HG03354 (cell line): ENCODE measurements at regions not wholly inside any gene's neighbourhood (a gene's known extent, or its start where the extent isn't known, plus 50 kb on each side); places are given as distances from the start of the nearest gene placed in this dataset.
"Not testable (repeated sequence)": the region's sequence is repeated elsewhere in the genome, so short reads cannot be mapped to it uniquely, and the experiment has no call there.

Experiments used
- ATAC-seq: cut with Tn5 transposase; IDR thresholded peaks from one replicate; pipeline ENCODE4 v1.9.1; 2021; ENCODE audit warnings: mild to moderate bottlenecking; ENCODE audit not compliant: unreplicated experiment, poor library complexity, severe bottlenecking

DNA sequence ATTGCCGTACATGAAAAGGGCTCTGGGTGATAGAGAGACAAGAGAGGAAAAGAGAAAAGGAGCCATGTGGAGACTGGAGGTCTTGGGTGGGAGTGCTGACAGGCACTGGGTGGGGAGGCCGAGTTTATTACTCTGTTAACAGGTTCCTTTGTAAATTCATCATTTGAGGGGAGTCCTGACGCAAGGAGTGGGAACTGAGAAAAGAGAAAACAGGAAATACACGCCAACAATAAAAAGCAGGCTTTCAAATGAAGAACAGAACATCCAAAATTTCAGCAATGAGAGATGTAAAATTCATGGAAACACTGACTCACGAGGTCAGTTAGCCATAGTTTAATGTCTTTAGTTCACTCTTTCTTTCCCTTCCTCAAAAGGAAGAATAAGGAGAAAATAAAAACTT lies 342.8 kb downstream of the TMEM167A start:
- no peak for ATAC-seq

DNA sequence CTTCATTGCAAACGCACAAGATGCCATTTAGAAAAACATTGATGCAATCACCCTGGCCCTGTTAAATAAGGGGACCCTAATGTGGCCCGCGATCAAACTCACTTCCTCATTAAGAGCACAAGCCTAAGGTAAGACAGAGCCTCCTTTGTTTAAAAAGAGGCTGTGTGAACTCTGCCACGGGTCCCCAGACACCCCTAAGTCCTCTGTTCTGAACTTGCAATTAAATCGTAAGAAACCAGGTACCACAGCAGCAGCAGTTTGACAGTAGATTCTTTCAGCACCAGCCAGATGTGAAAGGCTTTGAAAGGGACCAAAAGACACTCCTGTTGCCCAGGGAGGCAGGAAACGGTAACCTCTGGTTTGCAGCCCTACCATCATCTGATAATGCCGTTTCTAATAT lies 346.3 kb downstream of the TMEM167A start:
- ATAC-seq, result no peak

DNA sequence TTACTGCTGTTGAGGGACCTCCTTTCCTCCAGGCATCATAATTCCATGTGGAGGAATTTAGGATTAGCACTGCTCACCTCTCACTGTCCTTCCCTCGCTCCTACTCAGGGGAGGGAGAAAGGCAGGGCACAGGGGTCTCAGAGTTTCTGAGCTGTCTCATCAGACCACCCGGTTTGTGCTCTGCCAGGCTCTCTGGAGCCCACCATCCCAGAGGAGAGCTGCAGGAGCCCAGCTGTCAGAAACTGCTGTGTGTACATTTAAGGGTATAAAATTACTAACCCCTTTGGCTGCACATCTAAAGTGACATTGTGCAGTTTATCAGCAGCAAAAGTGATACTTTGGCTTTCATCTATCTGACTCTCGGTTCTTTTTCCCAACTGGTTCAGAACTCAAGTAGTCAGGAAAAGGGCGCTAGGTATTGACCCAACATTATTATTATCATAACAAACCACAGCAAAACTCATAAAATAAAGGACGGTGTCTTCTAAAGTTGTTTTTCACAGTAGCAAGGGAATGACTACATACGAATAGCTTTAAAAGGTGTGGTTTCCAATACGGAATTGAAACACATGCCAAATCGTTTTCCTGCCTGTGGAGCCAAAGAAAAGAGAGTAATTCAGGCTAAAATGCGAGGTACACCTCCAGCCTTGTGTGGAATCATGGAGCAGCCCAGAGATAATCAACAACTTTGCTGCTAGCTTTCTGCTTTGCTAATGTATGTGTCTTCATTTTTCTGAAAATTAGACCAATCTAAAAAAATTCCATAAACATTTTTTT lies 348.1 kb downstream of the TMEM167A start:
- no peak for ATAC-seq

- ATAC-seq, result no peak
These were observed 354.0 kb downstream of the TMEM167A start for GRCh38 chr5:82723168-82723567.

GRCh38 chr5:82721087-82721410 lies 356.1 kb downstream of the TMEM167A start:
- no peak for ATAC-seq

DNA sequence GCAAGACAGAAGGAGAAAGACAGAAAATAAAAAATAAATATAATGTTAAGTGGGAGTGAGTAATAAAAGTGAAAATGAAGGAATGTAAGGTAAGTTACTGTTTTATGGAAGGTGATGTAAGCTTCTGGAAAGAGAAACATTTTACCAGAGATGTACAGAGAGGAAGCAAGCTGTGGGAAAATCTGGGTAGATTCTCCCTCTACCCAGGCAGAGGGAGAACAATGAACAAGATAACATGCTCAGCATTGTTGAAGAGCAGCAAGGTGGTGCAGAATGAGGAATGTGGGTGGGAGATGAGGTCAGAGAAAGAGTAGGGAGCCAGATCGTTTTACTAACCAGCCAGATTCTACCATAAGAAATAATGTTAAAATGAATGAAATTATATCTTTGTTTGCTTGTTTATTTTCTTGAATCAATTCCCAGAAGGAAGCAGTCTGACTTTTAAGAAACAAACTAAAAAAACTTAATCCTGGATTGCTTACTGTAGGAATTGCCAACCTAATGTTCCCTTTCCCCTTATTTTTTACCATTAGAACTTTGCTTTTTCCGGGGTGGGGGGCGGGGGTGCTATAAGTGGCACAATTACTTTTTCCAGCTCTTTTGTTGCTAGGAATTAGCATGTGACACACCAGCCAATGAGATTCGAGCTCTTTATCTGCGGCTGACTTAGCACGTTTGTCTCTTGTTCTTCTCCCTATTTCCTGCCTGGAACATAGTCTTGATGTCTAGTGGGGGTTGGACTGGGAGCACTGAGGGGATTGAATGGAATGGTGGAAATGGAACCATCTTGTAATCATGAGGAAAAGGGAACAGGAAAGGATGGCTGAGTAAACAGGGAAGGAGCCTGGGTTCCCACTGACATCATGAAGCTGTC lies 356.7 kb downstream of the TMEM167A start:
- no peak for ATAC-seq

GRCh38 chr5:82719368-82719767 lies 357.8 kb downstream of the TMEM167A start:
- ATAC-seq, result peak; percentile 95

GRCh38 chr5:82717738-82718137 lies 359.5 kb downstream of the TMEM167A start:
- no peak for ATAC-seq

- not testable (repeated sequence) for ATAC-seq
These were observed 362.5 kb downstream of the TMEM167A start for GRCh38 chr5:82714732-82715131.

GRCh38 chr5:82713811-82714210 lies 363.4 kb downstream of the TMEM167A start:
- no peak for ATAC-seq

- no peak for ATAC-seq
These were observed 369.5 kb downstream of the TMEM167A start for GRCh38 chr5:82707741-82708140.

GRCh38 chr5:82704381-82704780 lies 372.8 kb downstream of the TMEM167A start:
- no peak for ATAC-seq

DNA sequence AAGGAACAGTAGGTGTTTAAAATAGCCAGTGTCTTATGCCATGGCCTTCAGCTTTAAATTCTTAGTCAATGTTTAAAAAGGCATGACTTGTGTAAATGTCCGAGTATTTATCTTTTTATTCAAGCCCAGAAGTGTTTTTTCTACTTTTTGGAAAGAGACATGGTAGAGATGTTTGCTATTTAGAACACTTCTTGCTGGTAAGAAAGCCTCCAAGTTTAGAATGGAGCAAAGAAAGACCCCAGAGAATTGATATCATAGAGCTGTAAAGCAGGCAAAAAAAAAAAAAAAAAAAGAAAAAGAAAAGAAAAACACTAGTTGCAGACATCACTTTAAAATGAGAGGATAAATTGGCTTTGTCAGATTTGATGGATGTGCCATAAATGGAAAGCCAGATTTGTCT lies 375.1 kb downstream of the TMEM167A start:
- no peak for ATAC-seq

GRCh38 chr5:82699737-82700136 lies 377.5 kb downstream of the TMEM167A start:
- ATAC-seq, result no peak

- no peak for ATAC-seq
These were observed 379.2 kb downstream of the TMEM167A start for GRCh38 chr5:82698026-82698425.

GRCh38 chr5:82694711-82695285 lies 382.4 kb downstream of the TMEM167A start:
- ATAC-seq, result no peak

DNA sequence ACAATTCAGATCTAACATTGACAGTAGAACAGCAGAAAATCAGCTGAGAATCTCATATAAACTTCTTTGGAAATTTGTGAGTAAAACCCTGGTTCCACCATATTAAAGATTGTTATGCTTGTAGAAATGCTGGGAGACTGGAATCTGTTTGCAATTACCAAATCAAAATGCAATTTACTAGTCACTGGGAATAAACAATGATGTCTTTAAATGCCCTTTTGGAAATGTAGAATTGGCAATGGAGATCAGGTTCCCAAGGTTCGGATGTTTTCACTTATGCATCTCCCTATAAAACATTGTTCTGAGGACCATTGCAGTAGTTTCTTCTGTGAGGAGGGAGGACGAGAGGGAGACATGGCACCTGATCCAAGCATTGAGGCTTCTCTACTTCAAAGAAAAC lies 384.4 kb downstream of the TMEM167A start:
- ATAC-seq, result no peak

DNA sequence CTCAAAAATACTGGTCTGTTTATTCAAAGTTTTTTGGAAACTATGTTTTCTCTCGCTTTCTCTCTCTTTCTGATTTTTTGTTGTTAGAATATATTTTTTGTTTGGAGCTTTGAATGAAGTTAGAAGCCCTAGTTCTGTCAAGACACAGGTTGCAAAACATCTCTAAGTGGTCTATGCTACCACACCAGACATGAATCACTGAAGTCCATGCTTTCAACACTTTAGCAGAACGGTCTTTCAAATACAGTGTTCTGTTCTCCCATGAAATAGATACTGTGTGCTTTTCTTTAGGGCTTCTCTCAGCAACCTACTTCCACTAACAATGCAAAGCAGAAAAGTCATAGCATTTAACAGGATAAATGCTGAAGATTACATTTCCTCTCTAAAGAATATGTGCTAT lies 392.5 kb downstream of the TMEM167A start:
- no peak for ATAC-seq

DNA sequence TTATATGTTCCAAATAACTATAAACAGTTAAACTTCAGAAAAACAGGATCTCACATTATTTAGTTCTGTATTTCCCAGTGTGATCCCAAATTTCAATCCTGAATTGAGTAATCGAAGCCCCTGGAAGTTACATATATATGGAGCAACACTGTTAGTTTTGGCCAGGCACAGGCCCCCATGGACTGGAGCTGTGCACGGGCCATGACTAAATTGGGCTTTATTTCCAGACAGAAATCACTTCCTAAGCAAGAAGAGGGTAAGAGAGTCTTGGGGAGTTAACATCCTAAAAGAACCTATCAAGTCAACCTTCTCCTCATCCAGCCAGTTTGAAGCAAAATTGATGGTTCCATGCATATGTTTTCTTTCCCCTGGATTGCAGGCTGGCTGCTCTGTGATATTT lies 393.0 kb downstream of the TMEM167A start:
- no peak for ATAC-seq

DNA sequence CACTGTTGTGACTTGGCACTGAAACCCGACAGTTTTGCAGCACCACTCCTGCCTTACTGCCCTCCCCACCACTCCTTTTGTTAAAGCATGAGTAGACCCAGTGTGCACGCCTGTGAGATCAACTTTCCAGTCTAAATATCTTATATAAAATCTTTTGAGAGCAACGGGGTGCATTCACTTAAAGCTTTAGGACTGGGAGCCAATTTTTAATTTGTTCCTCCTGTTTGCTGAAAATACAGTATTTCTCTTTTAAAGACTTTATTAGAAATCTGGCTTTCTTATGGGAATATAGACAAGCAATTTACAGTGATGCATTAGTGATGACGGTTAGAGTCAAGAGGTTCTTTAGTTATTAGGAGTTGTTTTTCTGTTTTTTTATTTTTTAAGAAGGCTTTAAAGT lies 397.5 kb downstream of the TMEM167A start:
- ATAC-seq, result no peak

- peak; percentile 74 for ATAC-seq
These were observed 398.5 kb upstream of the RPS23 start for GRCh38 chr5:82676661-82677060.
